OCI-LY7 (cell line): ENCODE measurements at regions not wholly inside any gene's neighbourhood (a gene's known extent, or its start where the extent isn't known, plus 50 kb on each side); places are given as distances from the start of the nearest gene placed in this dataset.

Experiments
- BruUV-seq: library from RNA; stranded (reverse); fragments of 400-500 nt; replicated peaks from 2 replicates; lab custom pipeline; 2021; lab: Mats Ljungman, UMichigan
- CTCF ChIA-PET: fragments of 300-600 bp; sonication (Branson Sonifier 250); formaldehyde crosslinking; loops from one replicate; lab custom pipeline; 2022; ENCODE audit warnings: antibody characterized with exemption; ENCODE audit not compliant: unreplicated experiment; lab: Charles Lee
- POLR2A ChIA-PET: fragments of 300-600 bp; sonication (Branson Sonifier 250); formaldehyde crosslinking; loops from one replicate; lab custom pipeline; 2022; ENCODE audit warnings: antibody characterized with exemption; lab: Charles Lee
- DNase-seq: peaks from one replicate; pipeline ENCODE4 v3.0.0-alpha.2; 2015; ENCODE audit warnings: low spot score
- H2AFZ ChIP-seq: fragments of 200-600 bp; sonication (generic), shearing (Covaris generic); 2 replicates; pipeline ENCODE4 v1.6.1; 2014; ENCODE audit warnings: mild to moderate bottlenecking, antibody characterized with exemption, low read length, moderate library complexity
- H3K27ac ChIP-seq: fragments of 200-600 bp; sonication (generic); 2 replicates; pipeline ENCODE4 v1.5.1; 2014; ENCODE audit warnings: mixed run types, low read depth, mild to moderate bottlenecking, moderate library complexity, low read length, inconsistent platforms; ENCODE audit not compliant: poor library complexity, severe bottlenecking
- H3K36me3 ChIP-seq: fragments of 200-600 bp; sonication (generic); 2 replicates; pipeline ENCODE4 v1.6.1; 2014; ENCODE audit warnings: mild to moderate bottlenecking, antibody characterized with exemption, low read length, moderate library complexity, mixed read lengths; ENCODE audit not compliant: insufficient read depth
- H3K4me1 ChIP-seq: fragments of 200-600 bp; sonication (generic); 2 replicates; pipeline ENCODE4 v1.5.1; 2014; ENCODE audit warnings: mild to moderate bottlenecking, low read length; ENCODE audit not compliant: insufficient read depth, poor library complexity, severe bottlenecking
- H3K4me2 ChIP-seq: fragments of 200-600 bp; sonication (generic); 2 replicates; pipeline ENCODE4 v1.6.1; 2014; ENCODE audit warnings: mild to moderate bottlenecking, low read length
- H3K4me3 ChIP-seq: fragments of 200-600 bp; sonication (generic); 2 replicates; pipeline ENCODE4 v1.5.1; 2014; ENCODE audit warnings: mild to moderate bottlenecking, low read depth, low read length; ENCODE audit not compliant: poor library complexity, severe bottlenecking
- H3K79me2 ChIP-seq: fragments of 200-600 bp; sonication (generic); 2 replicates; pipeline ENCODE4 v1.6.1; 2016; ENCODE audit warnings: low read depth, mild to moderate bottlenecking, low read length, moderate library complexity, mixed read lengths; ENCODE audit not compliant: insufficient read depth
- H3K9me2 ChIP-seq: fragments of 200-600 bp; sonication (generic); 2 replicates; pipeline ENCODE4 v1.6.1; 2016; ENCODE audit warnings: mild to moderate bottlenecking, low read length, mixed read lengths; ENCODE audit not compliant: insufficient read depth
- H3K9me3 ChIP-seq: fragments of 200-600 bp; sonication (generic); 2 replicates; pipeline ENCODE4 v1.6.1; 2014; ENCODE audit warnings: mild to moderate bottlenecking, mixed run types, low read length, mixed read lengths
- H4K20me1 ChIP-seq: fragments of 200-600 bp; sonication (generic); 2 replicates; pipeline ENCODE4 v1.6.1; 2014; ENCODE audit warnings: mild to moderate bottlenecking, antibody characterized with exemption, low read length, moderate library complexity, mixed read lengths; ENCODE audit not compliant: insufficient read depth
- EZH2phosphoT487 ChIP-seq: fragments of 200-600 bp; sonication (generic); IDR thresholded peaks from 2 replicates; pipeline ENCODE4 v1.6.1; 2018; ENCODE audit warnings: low read depth, borderline replicate concordance, mild to moderate bottlenecking, mixed run types, antibody characterized with exemption, low read length, moderate library complexity, mixed read lengths
- intact Hi-C: fragments of 100-400 bp; cut with micrococcal nuclease; formaldehyde crosslinking; loops from one replicate; pipeline ENCODE4 v1.10.0; 2022; ENCODE audit not compliant: unreplicated experiment
- TF ChIP-seq, protein P1 (sequence below): fragments of 200-600 bp; sonication (generic); conservative IDR thresholded peaks from 2 replicates; pipeline ENCODE4 v1.5.1; 2014; ENCODE audit warnings: mild to moderate bottlenecking, antibody characterized with exemption, low read length, moderate library complexity, mixed read lengths

DNA sequence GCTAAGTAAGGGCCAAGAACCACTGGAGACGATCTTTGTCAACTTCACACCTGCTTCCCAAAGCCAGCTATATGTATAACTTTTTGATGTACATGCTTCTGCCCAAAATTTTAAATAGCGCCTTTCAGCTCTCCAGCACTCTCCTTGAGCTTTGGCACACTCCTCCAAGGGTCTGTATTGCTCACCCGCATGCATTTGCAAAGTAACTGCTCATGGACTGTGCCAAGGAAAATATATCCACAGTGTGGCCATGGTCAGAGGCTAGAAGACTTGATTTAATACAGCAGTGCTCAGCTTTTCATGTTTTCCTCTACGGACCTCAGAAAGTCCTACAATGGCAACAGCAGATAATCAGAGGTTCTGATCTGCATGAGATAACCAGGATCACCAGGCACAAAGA is 550.1 kb downstream of the SOX6 start:
- no TSS peak for BruUV-seq

GRCh38 chr11:15807827-15808226 is 548.5 kb downstream of the SOX6 start:
- H3K27ac ChIP-seq: no peak overlapping the region
- no peak overlapping the region for H3K4me2 ChIP-seq
- BruUV-seq: no TSS peak
- no peaks in the 10 kb centered on the region for H3K4me1 ChIP-seq
- H3K9me3 ChIP-seq: no peaks in the 10 kb centered on the region
- H3K79me2 ChIP-seq: no peaks in the 10 kb centered on the region
- DNase-seq: no peak
- H4K20me1 ChIP-seq: no peaks in the 10 kb centered on the region
- ChIA-PET CTCF (interaction anchor here (0.6 kb wide), 1 partner anchor 534 kb away, joined by 3 read pairs; no protein-coding TSS in a partner anchor), POLR2A (no interaction called here)
- H3K36me3 ChIP-seq: no peaks in the 10 kb centered on the region
- no peaks in the 10 kb centered on the region for H3K9me2 ChIP-seq
- H2AFZ ChIP-seq: no peak overlapping the region
- TF ChIP-seq, protein P1, sequence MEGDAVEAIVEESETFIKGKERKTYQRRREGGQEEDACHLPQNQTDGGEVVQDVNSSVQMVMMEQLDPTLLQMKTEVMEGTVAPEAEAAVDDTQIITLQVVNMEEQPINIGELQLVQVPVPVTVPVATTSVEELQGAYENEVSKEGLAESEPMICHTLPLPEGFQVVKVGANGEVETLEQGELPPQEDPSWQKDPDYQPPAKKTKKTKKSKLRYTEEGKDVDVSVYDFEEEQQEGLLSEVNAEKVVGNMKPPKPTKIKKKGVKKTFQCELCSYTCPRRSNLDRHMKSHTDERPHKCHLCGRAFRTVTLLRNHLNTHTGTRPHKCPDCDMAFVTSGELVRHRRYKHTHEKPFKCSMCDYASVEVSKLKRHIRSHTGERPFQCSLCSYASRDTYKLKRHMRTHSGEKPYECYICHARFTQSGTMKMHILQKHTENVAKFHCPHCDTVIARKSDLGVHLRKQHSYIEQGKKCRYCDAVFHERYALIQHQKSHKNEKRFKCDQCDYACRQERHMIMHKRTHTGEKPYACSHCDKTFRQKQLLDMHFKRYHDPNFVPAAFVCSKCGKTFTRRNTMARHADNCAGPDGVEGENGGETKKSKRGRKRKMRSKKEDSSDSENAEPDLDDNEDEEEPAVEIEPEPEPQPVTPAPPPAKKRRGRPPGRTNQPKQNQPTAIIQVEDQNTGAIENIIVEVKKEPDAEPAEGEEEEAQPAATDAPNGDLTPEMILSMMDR: no peak
- no peak for TF ChIP-seq EZH2phosphoT487
- no peak overlapping the region for H3K4me3 ChIP-seq
- intact Hi-C loops: no loop called here

More for the DNA sequence above, 550.1 kb downstream of the SOX6 start:
- Histone ChIP-seq H2AFZ (no peak overlapping the region), H3K4me1 (no peaks in the 10 kb centered on the region), H3K27ac (no peak overlapping the region), H4K20me1 (no peaks in the 10 kb centered on the region), H3K36me3 (no peaks in the 10 kb centered on the region), H3K9me3 (no peaks in the 10 kb centered on the region), H3K4me3 (no peak overlapping the region), H3K79me2 (no peaks in the 10 kb centered on the region), H3K4me2 (no peak overlapping the region), H3K9me2 (no peaks in the 10 kb centered on the region)
- intact Hi-C loops: no loop called here
- no peak for DNase-seq
- ChIA-PET CTCF (no interaction called here), POLR2A (no interaction called here)
- TF ChIP-seq, protein P1: no peak
- no peak for TF ChIP-seq EZH2phosphoT487

DNA sequence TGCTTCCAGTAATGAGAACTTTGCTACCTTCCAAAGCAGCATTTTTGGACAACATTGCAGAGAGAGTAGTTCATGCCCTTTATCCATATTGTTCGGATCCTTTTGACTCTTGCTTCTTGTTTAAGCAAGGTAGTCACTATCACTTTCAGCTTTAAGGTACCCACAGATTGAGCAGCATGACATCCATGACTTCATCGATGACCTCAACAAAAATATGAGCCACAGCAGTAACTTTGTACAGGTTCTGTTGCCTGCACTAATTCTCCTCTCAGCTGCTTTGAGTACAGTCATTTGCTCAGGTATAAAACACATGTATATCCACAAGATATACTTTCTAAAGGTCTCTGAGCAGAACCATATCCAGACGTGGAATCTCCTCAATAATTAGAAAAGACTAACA is 546.3 kb downstream of the SOX6 start:
- no peaks in the 10 kb centered on the region for H3K4me1 ChIP-seq
- no peaks in the 10 kb centered on the region for H4K20me1 ChIP-seq
- POLR2A ChIA-PET: no interaction called here
- H3K4me2 ChIP-seq: no peak overlapping the region
- intact Hi-C loops: no loop called here
- H3K9me2 ChIP-seq: no peaks in the 10 kb centered on the region
- CTCF ChIA-PET: no interaction called here
- H2AFZ ChIP-seq: no peak overlapping the region
- BruUV-seq: no TSS peak
- TF ChIP-seq EZH2phosphoT487: no peak
- TF ChIP-seq, protein P1: no peak
- H3K36me3 ChIP-seq: no peaks in the 10 kb centered on the region
- no peaks in the 10 kb centered on the region for H3K79me2 ChIP-seq
- DNase-seq: no peak
- H3K27ac ChIP-seq: no peak overlapping the region
- no peaks in the 10 kb centered on the region for H3K9me3 ChIP-seq
- H3K4me3 ChIP-seq: no peak overlapping the region
